ENCODE measurements at regions not wholly inside any gene's neighbourhood (a gene's known extent, or its start where the extent isn't known, plus 50 kb on each side); places are given as distances from the start of the nearest gene placed in this dataset.

- H3K4me3 Mint-ChIP-seq = no peak overlapping the region
- no peaks in the 10 kb centered on the region for H3K36me3 Mint-ChIP-seq (ENCODE audit: low read depth)
- H3K27me3 Mint-ChIP-seq = no peaks in the 10 kb centered on the region
- no peaks in the 10 kb centered on the region for H3K9me3 Mint-ChIP-seq
- no peak overlapping the region for H3K27ac Mint-ChIP-seq
- H3K4me1 Mint-ChIP-seq (ENCODE audit: low read depth) = no peaks in the 10 kb centered on the region
Observed at GRCh38 chr5:155834271-155834975, 492.5 kb upstream of the SGCD start.

- H3K27me3 Mint-ChIP-seq = no peaks in the 10 kb centered on the region
- no peak overlapping the region for H3K27ac Mint-ChIP-seq
- H3K4me3 Mint-ChIP-seq = no peak overlapping the region
- no peaks in the 10 kb centered on the region for H3K36me3 Mint-ChIP-seq (ENCODE audit: low read depth)
- H3K4me1 Mint-ChIP-seq (ENCODE audit: low read depth) = no peaks in the 10 kb centered on the region
- no peaks in the 10 kb centered on the region for H3K9me3 Mint-ChIP-seq
Observed at GRCh38 chr5:155836089-155836803, 490.7 kb upstream of the SGCD start.

GRCh38 chr5:155838394-155838793 lies 488.6 kb upstream of the SGCD start:
- H3K4me1 Mint-ChIP-seq (ENCODE audit: low read depth) = no peaks in the 10 kb centered on the region
- H3K4me3 Mint-ChIP-seq = no peak overlapping the region
- no peaks in the 10 kb centered on the region for H3K27me3 Mint-ChIP-seq
- no peaks in the 10 kb centered on the region for H3K9me3 Mint-ChIP-seq
- H3K36me3 Mint-ChIP-seq (ENCODE audit: low read depth) = no peaks in the 10 kb centered on the region
- no peak overlapping the region for H3K27ac Mint-ChIP-seq

GRCh38 chr5:155839251-155840037 lies 487.5 kb upstream of the SGCD start:
- no peak overlapping the region for H3K27ac Mint-ChIP-seq
- H3K4me1 Mint-ChIP-seq (ENCODE audit: low read depth) = no peaks in the 10 kb centered on the region
- H3K9me3 Mint-ChIP-seq = no peaks in the 10 kb centered on the region
- no peaks in the 10 kb centered on the region for H3K27me3 Mint-ChIP-seq
- no peaks in the 10 kb centered on the region for H3K36me3 Mint-ChIP-seq (ENCODE audit: low read depth)
- H3K4me3 Mint-ChIP-seq = no peak overlapping the region

GRCh38 chr5:155844542-155844941 lies 482.4 kb upstream of the SGCD start:
- Mint-ChIP-seq H3K36me3 (ENCODE audit: low read depth) (no peaks in the 10 kb centered on the region), H3K9me3 (no peaks in the 10 kb centered on the region), H3K4me3 (no peak overlapping the region), H3K4me1 (ENCODE audit: low read depth) (no peaks in the 10 kb centered on the region), H3K27ac (no peak overlapping the region), H3K27me3 (no peaks in the 10 kb centered on the region)

- no peaks in the 10 kb centered on the region for H3K36me3 Mint-ChIP-seq (ENCODE audit: low read depth)
- no peaks in the 10 kb centered on the region for H3K4me1 Mint-ChIP-seq (ENCODE audit: low read depth)
- H3K4me3 Mint-ChIP-seq = no peak overlapping the region
- H3K27me3 Mint-ChIP-seq = no peaks in the 10 kb centered on the region
- H3K9me3 Mint-ChIP-seq = no peaks in the 10 kb centered on the region
- H3K27ac Mint-ChIP-seq = no peak overlapping the region
Observed at GRCh38 chr5:155850370-155850769, 476.6 kb upstream of the SGCD start.

- peaks cover 21% of the 10 kb centered on the region for H3K27me3 Mint-ChIP-seq
- no peaks in the 10 kb centered on the region for H3K9me3 Mint-ChIP-seq
- no peaks in the 10 kb centered on the region for H3K4me1 Mint-ChIP-seq (ENCODE audit: low read depth)
- no peak overlapping the region for H3K27ac Mint-ChIP-seq
- no peaks in the 10 kb centered on the region for H3K36me3 Mint-ChIP-seq (ENCODE audit: low read depth)
- no peak overlapping the region for H3K4me3 Mint-ChIP-seq
Observed at GRCh38 chr5:155866971-155867370, 460.0 kb upstream of the SGCD start.

GRCh38 chr5:155867522-155868088 lies 459.4 kb upstream of the SGCD start:
- Mint-ChIP-seq H3K4me1 (ENCODE audit: low read depth) (no peaks in the 10 kb centered on the region), H3K36me3 (ENCODE audit: low read depth) (no peaks in the 10 kb centered on the region), H3K27me3 (peaks cover 22% of the 10 kb centered on the region), H3K4me3 (no peak overlapping the region), H3K9me3 (no peaks in the 10 kb centered on the region), H3K27ac (no peak overlapping the region)

- H3K27me3 Mint-ChIP-seq = peaks cover 14% of the 10 kb centered on the region
- no peak overlapping the region for H3K27ac Mint-ChIP-seq
- no peaks in the 10 kb centered on the region for H3K4me1 Mint-ChIP-seq (ENCODE audit: low read depth)
Observed at GRCh38 chr5:155870636-155871035, 456.3 kb upstream of the SGCD start.

GRCh38 chr5:155871623-155872022 lies 455.3 kb upstream of the SGCD start:
- no peaks in the 10 kb centered on the region for H3K36me3 Mint-ChIP-seq (ENCODE audit: low read depth)
- no peaks in the 10 kb centered on the region for H3K4me1 Mint-ChIP-seq (ENCODE audit: low read depth)
- no peak overlapping the region for H3K27ac Mint-ChIP-seq
- H3K9me3 Mint-ChIP-seq = no peaks in the 10 kb centered on the region
- no peak overlapping the region for H3K4me3 Mint-ChIP-seq
- H3K27me3 Mint-ChIP-seq = peaks cover 14% of the 10 kb centered on the region

More at GRCh38 chr5:155870636-155871035, 456.3 kb upstream of the SGCD start:
- Mint-ChIP-seq H3K9me3 (no peaks in the 10 kb centered on the region), H3K4me3 (no peak overlapping the region), H3K36me3 (ENCODE audit: low read depth) (no peaks in the 10 kb centered on the region)

GRCh38 chr5:155872629-155873220 lies 454.2 kb upstream of the SGCD start:
- H3K4me1 Mint-ChIP-seq (ENCODE audit: low read depth) = no peaks in the 10 kb centered on the region
- no peak overlapping the region for H3K27ac Mint-ChIP-seq
- H3K9me3 Mint-ChIP-seq = no peaks in the 10 kb centered on the region
- no peak overlapping the region for H3K4me3 Mint-ChIP-seq
- no peaks in the 10 kb centered on the region for H3K36me3 Mint-ChIP-seq (ENCODE audit: low read depth)
- peaks cover 14% of the 10 kb centered on the region for H3K27me3 Mint-ChIP-seq

- H3K4me1 Mint-ChIP-seq (ENCODE audit: low read depth) = no peaks in the 10 kb centered on the region
- no peak overlapping the region for H3K4me3 Mint-ChIP-seq
- H3K27ac Mint-ChIP-seq = no peak overlapping the region
- H3K9me3 Mint-ChIP-seq = no peaks in the 10 kb centered on the region
- H3K36me3 Mint-ChIP-seq (ENCODE audit: low read depth) = no peaks in the 10 kb centered on the region
- no peaks in the 10 kb centered on the region for H3K27me3 Mint-ChIP-seq
Observed at GRCh38 chr5:155878991-155879575, 447.9 kb upstream of the SGCD start.

GRCh38 chr5:155884041-155884440 lies 442.9 kb upstream of the SGCD start:
- H3K4me1 Mint-ChIP-seq (ENCODE audit: low read depth) = no peaks in the 10 kb centered on the region
- H3K27me3 Mint-ChIP-seq = no peaks in the 10 kb centered on the region
- H3K4me3 Mint-ChIP-seq = no peak overlapping the region
- no peaks in the 10 kb centered on the region for H3K9me3 Mint-ChIP-seq
- H3K36me3 Mint-ChIP-seq (ENCODE audit: low read depth) = no peaks in the 10 kb centered on the region
- no peak overlapping the region for H3K27ac Mint-ChIP-seq

GRCh38 chr5:155885199-155885598 lies 441.8 kb upstream of the SGCD start:
- Mint-ChIP-seq H3K36me3 (ENCODE audit: low read depth) (no peaks in the 10 kb centered on the region), H3K4me1 (ENCODE audit: low read depth) (no peaks in the 10 kb centered on the region), H3K27me3 (no peaks in the 10 kb centered on the region), H3K27ac (no peak overlapping the region), H3K4me3 (no peak overlapping the region), H3K9me3 (no peaks in the 10 kb centered on the region)
